ENCODE measurements at regions not wholly inside any gene's neighbourhood (a gene's known extent, or its start where the extent isn't known, plus 50 kb on each side); places are given as distances from the start of the nearest gene placed in this dataset.

- H3K27me3 ChIP-seq (ENCODE audit: control insufficient read depth in 1 of 2, insufficient read depth in 2 of 2, low read length in 2 of 2) = no peaks in the 10 kb centered on the region
- 57% methylated on average over 2 of the region's 2 CpGs for WGBS (ENCODE audit: low lambda C conversion rate)
- CTCF ChIA-PET (ENCODE audit: low intra/inter-chr PET ratio, low total read pairs) = no interaction called here
- no peak for ATAC-seq
- no peaks in the 10 kb centered on the region for H3K36me3 ChIP-seq (replicated peaks in 1 of 2; ENCODE audit: control insufficient read depth in 1 of 2, insufficient read depth in 2 of 2, low read length in 2 of 2)
- no peaks in the 10 kb centered on the region for H3K9me3 ChIP-seq (ENCODE audit: low read length)
- no peak overlapping the region for H3K4me2 ChIP-seq (ENCODE audit: low read depth, low read length)
- no TSS peak for BruUV-seq (replicated peaks)
- no peak for FAIRE-seq
- H3K27ac ChIP-seq (ENCODE audit: extremely low read length, insufficient read depth, low read length) = no peak overlapping the region
- no peak for DNase-seq (ENCODE audit: low spot score)
- no peaks in the 10 kb centered on the region for H3K79me2 ChIP-seq (ENCODE audit: insufficient read depth, low read length)
- no peak for TF ChIP-seq MAFK (conservative IDR thresholded peaks at IDR 0.05 in 1 of 2, IDR thresholded peaks at IDR 0.05 in 1 of 2; ENCODE audit: low read length in 2 of 2)
- no peak for TF ChIP-seq ZNF512 (CRISPR knock-in tag; IDR thresholded peaks at IDR 0.05)
- TF ChIP-seq ZNF446 (CRISPR knock-in tag; IDR thresholded peaks at IDR 0.05) = no peak
- no peak for TF ChIP-seq HMGXB3 (CRISPR knock-in tag; IDR thresholded peaks at IDR 0.05; ENCODE audit: borderline replicate concordance)
- TF ChIP-seq ZNF232 (CRISPR knock-in tag; IDR thresholded peaks at IDR 0.05; ENCODE audit: borderline replicate concordance) = no peak
- TF ChIP-seq HES4 (CRISPR knock-in tag; IDR thresholded peaks at IDR 0.05; ENCODE audit: borderline replicate concordance) = no peak
- no peak for TF ChIP-seq DNMT3B (CRISPR knock-in tag; conservative IDR thresholded peaks at IDR 0.05)
- TF ChIP-seq ZSCAN31 (CRISPR knock-in tag; IDR thresholded peaks at IDR 0.05; ENCODE audit: low read depth) = no peak
- no peak for TF ChIP-seq SKI (IDR thresholded peaks at IDR 0.05; ENCODE audit: partially characterized antibody)
- in situ Hi-C loops (cut with HindIII; ENCODE audit: extremely low pct_ligation_motif_present, low pct_unique_long_range_greater_than_20kb) = no loop called here
- POLR2A ChIA-PET = no interaction called here
- H2AFZ ChIP-seq (ENCODE audit: low read length) = no peak overlapping the region
- no peaks in the 10 kb centered on the region for H3K4me1 ChIP-seq (ENCODE audit: insufficient read depth, low read length)
- no peak overlapping the region for H3K4me3 ChIP-seq (replicated peaks in 1 of 3; ENCODE audit: insufficient read depth in 1 of 3, low read depth in 2 of 3, low read length in 3 of 3)
- intact Hi-C loops (cut with micrococcal nuclease; ENCODE audit: unreplicated experiment) = no loop called here
- no peaks in the 10 kb centered on the region for H4K20me1 ChIP-seq (ENCODE audit: insufficient read depth, low read length)
- no peak overlapping the region for H3K9ac ChIP-seq (ENCODE audit: insufficient read depth, low read depth, low read length)
These were observed 66.5 kb downstream of the POLR2M start for GRCh38 chr15:57773051-57773450.

All from HepG2 (cell line).